ENCODE measurements at regions not wholly inside any gene's neighbourhood (a gene's known extent, or its start where the extent isn't known, plus 50 kb on each side); places are given as distances from the start of the nearest gene placed in this dataset.

- no peaks in the 10 kb centered on the region for H3K27me3 ChIP-seq (ENCODE audit: control insufficient read depth, insufficient read depth, low read length)
- no peak overlapping the region for H3K4me3 ChIP-seq (ENCODE audit: insufficient read depth, low read depth, low read length)
- DNase-seq = no peak
- H3K36me3 ChIP-seq (replicated peaks; ENCODE audit: control insufficient read depth, insufficient read depth, low read length) = no peaks in the 10 kb centered on the region
Measured at GRCh38 chr2:228344531-228344930, 163.0 kb upstream of the SPHKAP start.

DNA sequence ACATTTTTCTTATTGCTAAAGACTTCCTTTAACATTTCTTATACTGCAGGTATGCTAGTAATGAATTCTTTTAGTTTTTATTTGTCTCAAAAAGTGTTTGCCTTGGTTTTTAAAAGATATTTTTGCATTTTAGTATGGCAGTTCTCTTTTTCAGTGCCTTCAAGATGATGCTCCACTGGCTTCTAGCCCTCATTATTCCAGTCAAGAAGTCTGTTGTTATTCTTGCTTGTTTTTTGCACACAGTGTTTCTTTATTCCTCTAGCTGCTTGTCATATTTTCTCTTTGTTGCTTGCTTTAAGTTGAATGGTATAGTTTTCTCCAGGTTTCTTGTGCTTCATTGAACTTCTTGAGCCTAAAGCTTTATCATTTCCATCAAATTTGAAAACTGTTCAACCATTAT lies 158.0 kb upstream of the SPHKAP start:
- H3K36me3 ChIP-seq (replicated peaks; ENCODE audit: control insufficient read depth, insufficient read depth, low read length) = no peaks in the 10 kb centered on the region

DNA sequence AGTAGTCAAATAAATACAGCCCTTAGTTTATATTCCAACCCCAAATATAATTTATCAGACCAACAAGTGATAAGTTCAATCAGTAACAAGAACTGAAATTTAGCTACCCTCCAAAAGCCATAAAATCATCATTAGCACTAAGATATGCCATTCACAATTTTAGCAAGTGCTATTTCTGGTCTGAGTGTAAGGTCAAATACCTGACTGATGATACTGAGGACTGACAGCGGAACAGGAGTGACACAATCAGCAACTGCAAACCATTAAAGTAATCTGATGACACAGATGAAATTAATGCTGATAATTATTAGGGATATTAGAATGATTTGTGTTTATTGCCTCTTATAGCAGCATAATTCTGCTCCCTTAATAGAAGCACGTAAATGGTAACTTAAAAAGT lies 152.7 kb upstream of the SPHKAP start:
- H3K27me3 ChIP-seq (ENCODE audit: control insufficient read depth, insufficient read depth, low read length) = no peaks in the 10 kb centered on the region
- no peak overlapping the region for H3K4me3 ChIP-seq (ENCODE audit: insufficient read depth, low read depth, low read length)
- no peaks in the 10 kb centered on the region for H3K36me3 ChIP-seq (replicated peaks; ENCODE audit: control insufficient read depth, insufficient read depth, low read length)
- no peak for DNase-seq

More for the DNA sequence above, 158.0 kb upstream of the SPHKAP start:
- Histone ChIP-seq H3K4me3 (ENCODE audit: insufficient read depth, low read depth, low read length) (no peak overlapping the region), H3K27me3 (ENCODE audit: control insufficient read depth, insufficient read depth, low read length) (no peaks in the 10 kb centered on the region)
- no peak for DNase-seq

DNA sequence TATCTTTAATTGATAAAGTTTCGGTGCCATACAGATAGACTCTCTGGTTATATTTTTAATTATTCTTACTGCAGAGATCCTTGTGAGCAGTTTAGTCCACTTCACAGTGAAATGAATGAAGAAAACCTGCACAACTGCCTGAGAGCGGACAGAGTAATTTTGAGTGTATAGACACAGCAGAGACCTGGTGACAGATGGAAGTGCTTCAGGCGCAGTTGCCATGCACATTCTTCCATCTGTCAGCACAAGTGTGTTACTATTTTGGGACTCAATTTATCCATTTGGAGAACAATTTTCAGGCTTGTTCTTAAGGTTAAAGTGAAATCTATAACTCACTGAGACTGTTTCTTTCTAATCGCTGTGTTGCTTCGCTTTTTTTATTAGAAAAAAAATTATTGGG lies 147.8 kb upstream of the SPHKAP start:
- Histone ChIP-seq H3K36me3 (replicated peaks; ENCODE audit: control insufficient read depth, insufficient read depth, low read length) (no peaks in the 10 kb centered on the region), H3K27me3 (ENCODE audit: control insufficient read depth, insufficient read depth, low read length) (no peaks in the 10 kb centered on the region), H3K4me3 (ENCODE audit: insufficient read depth, low read depth, low read length) (no peak overlapping the region)
- no peak for DNase-seq

DNA sequence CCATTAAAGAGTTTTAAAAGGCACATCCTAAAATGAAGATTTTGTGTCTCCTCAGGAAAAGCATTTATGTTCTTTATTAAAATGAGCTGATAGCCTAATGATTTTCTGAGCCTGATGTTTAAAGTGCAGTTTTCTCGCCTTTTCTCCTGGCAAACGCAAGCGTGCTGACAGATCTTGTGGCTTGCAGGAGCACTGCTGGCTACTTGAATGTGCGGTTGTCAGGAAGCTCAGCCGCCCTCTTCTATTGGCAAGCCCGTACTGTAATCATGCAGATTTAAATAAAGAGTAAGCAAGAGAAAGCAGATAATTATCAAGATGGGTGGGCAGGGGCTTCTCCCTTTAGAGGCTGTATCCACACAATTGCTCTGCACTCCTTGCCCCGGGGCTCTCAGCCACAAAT lies 139.5 kb upstream of the SPHKAP start:
- DNase-seq = no peak
- H3K4me3 ChIP-seq (ENCODE audit: insufficient read depth, low read depth, low read length) = no peak overlapping the region
- H3K27me3 ChIP-seq (ENCODE audit: control insufficient read depth, insufficient read depth, low read length) = no peaks in the 10 kb centered on the region
- no peaks in the 10 kb centered on the region for H3K36me3 ChIP-seq (replicated peaks; ENCODE audit: control insufficient read depth, insufficient read depth, low read length)

- Histone ChIP-seq H3K4me3 (ENCODE audit: insufficient read depth, low read depth, low read length) (no peak overlapping the region), H3K36me3 (replicated peaks; ENCODE audit: control insufficient read depth, insufficient read depth, low read length) (no peaks in the 10 kb centered on the region), H3K27me3 (ENCODE audit: control insufficient read depth, insufficient read depth, low read length) (no peaks in the 10 kb centered on the region)
- DNase-seq = peak; percentile 14
Measured at GRCh38 chr2:228318218-228318617, 136.7 kb upstream of the SPHKAP start.

GRCh38 chr2:228312172-228312571 lies 130.7 kb upstream of the SPHKAP start:
- Histone ChIP-seq H3K27me3 (ENCODE audit: control insufficient read depth, insufficient read depth, low read length) (no peaks in the 10 kb centered on the region), H3K36me3 (replicated peaks; ENCODE audit: control insufficient read depth, insufficient read depth, low read length) (no peaks in the 10 kb centered on the region), H3K4me3 (ENCODE audit: insufficient read depth, low read depth, low read length) (no peak overlapping the region)
- DNase-seq = no peak

- Histone ChIP-seq H3K36me3 (replicated peaks; ENCODE audit: control insufficient read depth, insufficient read depth, low read length) (no peaks in the 10 kb centered on the region), H3K27me3 (ENCODE audit: control insufficient read depth, insufficient read depth, low read length) (no peaks in the 10 kb centered on the region), H3K4me3 (ENCODE audit: insufficient read depth, low read depth, low read length) (no peak overlapping the region)
- DNase-seq = no peak
Measured at GRCh38 chr2:228303960-228304359, 122.5 kb upstream of the SPHKAP start.

- no peaks in the 10 kb centered on the region for H3K36me3 ChIP-seq (replicated peaks; ENCODE audit: control insufficient read depth, insufficient read depth, low read length)
- no peak for DNase-seq
- H3K4me3 ChIP-seq (ENCODE audit: insufficient read depth, low read depth, low read length) = no peak overlapping the region
- H3K27me3 ChIP-seq (ENCODE audit: control insufficient read depth, insufficient read depth, low read length) = no peaks in the 10 kb centered on the region
Measured at GRCh38 chr2:228283491-228284171, 102.1 kb upstream of the SPHKAP start.

DNA sequence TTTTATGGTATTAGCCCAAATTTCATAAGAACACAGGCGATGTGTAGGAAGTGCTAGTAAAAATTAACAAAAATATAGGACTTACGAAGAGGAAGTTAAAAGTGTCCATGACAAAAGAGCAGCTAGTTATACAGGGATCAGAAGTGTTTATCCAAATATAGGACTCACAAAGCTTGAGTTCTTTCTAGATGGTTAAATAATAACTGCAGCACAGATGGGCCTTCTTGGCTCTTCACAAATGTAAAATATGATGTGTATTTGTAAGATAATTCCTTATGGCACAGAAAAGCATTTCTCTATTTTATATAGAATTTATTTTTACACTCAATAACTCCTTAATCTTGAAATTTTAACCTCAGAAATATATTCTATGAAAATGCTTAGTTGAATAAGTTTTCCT lies 100.9 kb upstream of the SPHKAP start:
- Histone ChIP-seq H3K36me3 (replicated peaks; ENCODE audit: control insufficient read depth, insufficient read depth, low read length) (no peaks in the 10 kb centered on the region), H3K27me3 (ENCODE audit: control insufficient read depth, insufficient read depth, low read length) (no peaks in the 10 kb centered on the region), H3K4me3 (ENCODE audit: insufficient read depth, low read depth, low read length) (no peak overlapping the region)
- no peak for DNase-seq

- Histone ChIP-seq H3K27me3 (ENCODE audit: control insufficient read depth, insufficient read depth, low read length) (no peaks in the 10 kb centered on the region), H3K36me3 (replicated peaks; ENCODE audit: control insufficient read depth, insufficient read depth, low read length) (no peaks in the 10 kb centered on the region), H3K4me3 (ENCODE audit: insufficient read depth, low read depth, low read length) (no peak overlapping the region)
- DNase-seq = no peak
Measured at GRCh38 chr2:228273159-228273558, 91.7 kb upstream of the SPHKAP start.

- Histone ChIP-seq H3K4me3 (ENCODE audit: insufficient read depth, low read depth, low read length) (no peak overlapping the region), H3K27me3 (ENCODE audit: control insufficient read depth, insufficient read depth, low read length) (no peaks in the 10 kb centered on the region), H3K36me3 (replicated peaks; ENCODE audit: control insufficient read depth, insufficient read depth, low read length) (no peaks in the 10 kb centered on the region)
- no peak for DNase-seq
Measured at GRCh38 chr2:228269351-228269750, 87.9 kb upstream of the SPHKAP start.

- Histone ChIP-seq H3K27me3 (ENCODE audit: control insufficient read depth, insufficient read depth, low read length) (no peaks in the 10 kb centered on the region), H3K4me3 (ENCODE audit: insufficient read depth, low read depth, low read length) (no peak overlapping the region), H3K36me3 (replicated peaks; ENCODE audit: control insufficient read depth, insufficient read depth, low read length) (no peaks in the 10 kb centered on the region)
- no peak for DNase-seq
Measured at GRCh38 chr2:228268756-228269155, 87.3 kb upstream of the SPHKAP start.

DNA sequence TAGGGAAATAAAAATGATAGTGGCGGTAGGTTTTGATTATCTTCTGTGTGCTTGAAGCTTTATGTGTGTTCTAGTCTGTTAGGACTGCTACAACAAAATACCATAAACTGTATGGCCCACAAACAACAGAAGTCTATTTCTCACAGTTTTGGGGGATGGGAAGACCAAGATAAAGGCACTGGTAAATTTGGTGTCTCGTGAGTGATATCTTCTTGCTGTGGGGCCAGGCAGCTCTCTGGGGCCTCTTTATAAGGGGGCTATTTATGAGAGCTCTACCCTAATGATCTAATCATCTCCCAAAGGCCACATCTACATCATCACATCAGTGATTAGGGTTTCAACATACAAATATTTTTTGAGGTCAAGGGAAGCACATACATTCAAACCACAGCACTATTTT lies 86.8 kb upstream of the SPHKAP start:
- Histone ChIP-seq H3K36me3 (replicated peaks; ENCODE audit: control insufficient read depth, insufficient read depth, low read length) (no peaks in the 10 kb centered on the region), H3K4me3 (ENCODE audit: insufficient read depth, low read depth, low read length) (no peak overlapping the region), H3K27me3 (ENCODE audit: control insufficient read depth, insufficient read depth, low read length) (no peaks in the 10 kb centered on the region)
- no peak for DNase-seq

DNA sequence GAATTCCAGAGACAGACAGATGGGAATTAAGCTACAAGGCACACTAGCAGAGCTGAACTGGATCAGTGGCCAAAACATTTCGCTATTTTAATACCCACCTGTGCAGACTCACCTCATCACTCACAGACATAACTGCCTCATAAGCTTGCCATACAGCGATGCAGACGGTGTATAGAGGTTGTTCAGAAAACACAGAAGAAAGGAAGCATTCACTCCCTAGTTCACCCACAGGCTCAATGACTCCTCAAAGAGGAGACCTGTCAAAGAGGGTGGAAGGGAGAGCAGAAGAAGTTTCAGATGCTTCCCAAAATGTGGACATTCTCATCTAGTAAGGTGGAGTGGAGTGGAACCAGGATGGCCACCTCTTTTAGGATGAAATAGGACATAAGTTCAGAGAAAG lies 81.7 kb upstream of the SPHKAP start:
- Histone ChIP-seq H3K27me3 (ENCODE audit: control insufficient read depth, insufficient read depth, low read length) (no peaks in the 10 kb centered on the region), H3K36me3 (replicated peaks; ENCODE audit: control insufficient read depth, insufficient read depth, low read length) (no peaks in the 10 kb centered on the region), H3K4me3 (ENCODE audit: insufficient read depth, low read depth, low read length) (no peak overlapping the region)
- no peak for DNase-seq

GRCh38 chr2:228261546-228261945 lies 80.1 kb upstream of the SPHKAP start:
- Histone ChIP-seq H3K4me3 (ENCODE audit: insufficient read depth, low read depth, low read length) (no peak overlapping the region), H3K36me3 (replicated peaks; ENCODE audit: control insufficient read depth, insufficient read depth, low read length) (no peaks in the 10 kb centered on the region), H3K27me3 (ENCODE audit: control insufficient read depth, insufficient read depth, low read length) (no peaks in the 10 kb centered on the region)
- DNase-seq = no peak

Data from H7 (cell line).